ENCODE measurements at regions not wholly inside any gene's neighbourhood (a gene's known extent, or its start where the extent isn't known, plus 50 kb on each side); places are given as distances from the start of the nearest gene placed in this dataset.

DNA sequence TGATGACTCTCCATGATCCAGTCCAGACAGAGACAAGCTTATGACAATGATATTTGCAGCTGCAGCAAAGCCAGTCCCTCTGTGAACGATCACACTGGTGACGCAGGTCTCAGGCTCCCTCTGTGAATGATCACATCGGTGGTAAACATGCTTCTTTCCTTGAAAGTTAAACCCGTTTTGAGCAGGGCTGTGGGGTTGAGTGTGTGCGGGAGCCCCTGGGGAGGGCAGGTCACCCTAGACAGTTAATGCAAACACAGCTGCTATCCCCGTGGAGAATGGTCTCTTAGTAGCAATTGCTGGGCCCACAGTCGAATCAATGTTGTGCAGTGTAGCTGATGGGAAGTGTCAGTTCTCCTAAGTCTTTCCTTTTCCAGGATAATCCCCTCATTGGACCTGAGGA lies 71.0 kb upstream of the KIRREL3 start:
- TF ChIP-seq POLR2A (IDR thresholded peaks at IDR 0.05) (no peak), CTCF (IDR thresholded peaks at IDR 0.05) (no peak), POLR2AphosphoS5 (IDR thresholded peaks at IDR 0.05) (no peak), EP300 (IDR thresholded peaks at IDR 0.05) (no peak)

Data from suprapubic skin (tissue), 4 donors.